Activated naive CD4-positive, alpha-beta T cell treated with anti-CD3 and anti-CD28 coated beads, Interleukin-2, amount 10 ng/mL, durations not matched to agents 7 days and 5 days (primary cell): ENCODE measurements at regions not wholly inside any gene's neighbourhood (a gene's known extent, or its start where the extent isn't known, plus 50 kb on each side); places are given as distances from the start of the nearest gene placed in this dataset.
"Not testable (repeated sequence)": the region's sequence is repeated elsewhere in the genome, so short reads cannot be mapped to it uniquely, and the experiment has no call there.

Source experiments
- CTCF ChIA-PET: fragments of 350-600 bp; sonication (Branson Sonifier 250); formaldehyde crosslinking; loops from one replicate; lab custom pipeline; 2021; ENCODE audit warnings: antibody characterized with exemption; lab: Charles Lee
- DNase-seq: peaks from one replicate; pipeline ENCODE4 v3.0.0-alpha.2; 2020
- H3K27ac Mint-ChIP-seq: one replicate; pipeline ENCODE4 v1.8.0; 2021; ENCODE audit warnings: mild to moderate bottlenecking, moderate library complexity, mixed read lengths
- H3K27me3 Mint-ChIP-seq: one replicate; pipeline ENCODE4 v1.8.0; 2021; ENCODE audit warnings: mild to moderate bottlenecking, mixed read lengths
- H3K36me3 Mint-ChIP-seq: one replicate; pipeline ENCODE4 v1.8.0; 2021; ENCODE audit warnings: mixed read lengths
- H3K4me1 Mint-ChIP-seq: one replicate; pipeline ENCODE4 v1.8.0; 2021; ENCODE audit warnings: mixed read lengths
- H3K4me3 Mint-ChIP-seq: one replicate; pipeline ENCODE4 v1.8.0; 2021; ENCODE audit warnings: mild to moderate bottlenecking, moderate library complexity, mixed read lengths
- H3K9me3 Mint-ChIP-seq: one replicate; pipeline ENCODE4 v1.8.0; 2021; ENCODE audit warnings: mixed read lengths

- Mint-ChIP-seq H3K36me3 (no peaks in the 10 kb centered on the region), H3K4me1 (no peaks in the 10 kb centered on the region), H3K9me3 (no peaks in the 10 kb centered on the region), H3K27me3 (no peaks in the 10 kb centered on the region), H3K4me3 (no peak overlapping the region), H3K27ac (no peak overlapping the region)
- DNase-seq, result no peak
- CTCF ChIA-PET, result interaction anchor here (0.5 kb wide), 1 partner anchor 11 kb away, joined by 3 read pairs; no protein-coding TSS in a partner anchor
Measured at GRCh38 chr10:93221521-93221920, 147.8 kb downstream of the CYP26A1 start.

DNA sequence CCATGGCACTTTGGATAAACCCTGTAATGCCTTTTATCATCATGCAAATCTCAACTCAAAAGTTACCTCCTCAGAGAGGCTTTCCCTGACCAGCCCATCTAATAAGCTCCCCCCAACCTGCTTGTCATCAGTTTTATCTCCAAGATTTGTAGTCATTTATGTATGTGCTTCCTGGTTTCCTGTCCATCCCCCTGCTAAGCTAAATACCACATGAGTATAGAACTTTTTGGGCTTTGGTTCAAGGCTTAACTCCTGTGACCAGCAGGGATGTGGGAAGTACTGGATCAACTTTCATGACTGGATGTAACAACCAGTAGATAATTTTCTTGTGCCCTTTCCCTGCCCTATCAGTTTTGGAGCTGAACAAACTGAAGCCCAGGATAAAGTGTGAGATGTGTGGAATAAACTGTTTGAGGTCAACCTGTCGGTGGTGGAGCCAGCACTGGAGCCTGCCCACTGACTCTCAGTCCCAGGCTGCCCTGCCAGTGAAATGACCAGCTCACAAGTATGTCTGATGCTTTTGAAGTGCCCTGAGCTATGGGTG is 148.6 kb downstream of the CYP26A1 start:
- Mint-ChIP-seq H3K36me3 (no peaks in the 10 kb centered on the region), H3K27ac (no peak overlapping the region), H3K9me3 (no peaks in the 10 kb centered on the region), H3K4me1 (no peaks in the 10 kb centered on the region), H3K27me3 (no peaks in the 10 kb centered on the region), H3K4me3 (no peak overlapping the region)
- CTCF ChIA-PET, result no interaction called here
- DNase-seq, result no peak

DNA sequence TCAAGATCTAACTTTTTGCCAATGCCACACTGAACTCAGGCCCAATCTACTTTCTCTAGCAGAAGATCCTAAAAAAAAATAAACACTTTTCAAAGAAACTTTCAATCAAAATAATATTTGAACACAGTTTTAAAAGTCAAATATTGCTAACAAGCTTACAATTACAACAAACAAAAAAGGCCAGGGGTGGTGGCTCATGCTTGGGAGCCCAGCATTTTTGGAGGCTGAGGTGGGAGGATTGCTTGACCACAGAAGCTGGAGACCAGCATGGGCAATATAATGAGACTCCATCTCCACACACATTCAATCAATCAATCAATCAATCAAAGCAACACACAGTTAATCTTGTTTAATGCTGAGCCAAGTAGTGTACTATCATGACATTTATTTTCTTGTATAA is 149.2 kb downstream of the CYP26A1 start:
- H3K36me3 Mint-ChIP-seq, result no peaks in the 10 kb centered on the region
- no peak overlapping the region for H3K4me3 Mint-ChIP-seq
- DNase-seq, result no peak
- CTCF ChIA-PET, result interaction anchor here (0.6 kb wide), 1 partner anchor 537 kb away, joined by 5 read pairs; no protein-coding TSS in a partner anchor
- no peaks in the 10 kb centered on the region for H3K4me1 Mint-ChIP-seq
- no peaks in the 10 kb centered on the region for H3K27me3 Mint-ChIP-seq
- no peak overlapping the region for H3K27ac Mint-ChIP-seq
- H3K9me3 Mint-ChIP-seq, result no peaks in the 10 kb centered on the region

GRCh38 chr10:93223336-93223735 is 149.6 kb downstream of the CYP26A1 start:
- no peak for DNase-seq
- Mint-ChIP-seq H3K4me3 (no peak overlapping the region), H3K27ac (no peak overlapping the region), H3K36me3 (no peaks in the 10 kb centered on the region), H3K27me3 (no peaks in the 10 kb centered on the region), H3K4me1 (no peaks in the 10 kb centered on the region), H3K9me3 (no peaks in the 10 kb centered on the region)
- CTCF ChIA-PET, result interaction anchor here (0.6 kb wide), 1 partner anchor 537 kb away, joined by 5 read pairs; no protein-coding TSS in a partner anchor

GRCh38 chr10:93224005-93224779 is 150.5 kb downstream of the CYP26A1 start:
- Mint-ChIP-seq H3K9me3 (no peaks in the 10 kb centered on the region), H3K27me3 (no peaks in the 10 kb centered on the region), H3K36me3 (no peaks in the 10 kb centered on the region), H3K27ac (no peak overlapping the region), H3K4me3 (no peak overlapping the region), H3K4me1 (no peaks in the 10 kb centered on the region)
- no peak for DNase-seq
- CTCF ChIA-PET, result interaction anchor here (0.7 kb wide), 1 partner anchor 289 kb away, joined by 3 read pairs; no protein-coding TSS in a partner anchor

DNA sequence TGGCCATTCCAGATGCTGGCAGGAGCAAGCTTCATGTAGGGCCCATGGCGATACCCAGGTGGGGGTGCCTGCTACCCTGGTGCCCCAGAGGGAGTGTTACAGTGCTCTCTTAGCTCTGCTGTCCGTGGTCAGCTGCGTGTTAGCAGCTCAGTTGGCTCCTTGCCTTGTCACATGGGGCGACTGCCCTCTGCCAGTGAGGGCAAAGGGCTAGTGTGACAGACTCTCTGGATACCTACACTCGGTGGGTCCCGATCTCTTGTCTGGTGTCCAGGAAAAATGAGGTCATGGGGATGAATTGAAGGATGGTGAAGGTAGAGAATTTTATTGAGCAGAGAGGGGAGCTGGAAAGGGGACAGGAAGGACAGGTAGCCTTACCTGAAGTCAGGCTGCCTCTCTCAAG is 152.2 kb downstream of the CYP26A1 start:
- Mint-ChIP-seq H3K9me3 (no peaks in the 10 kb centered on the region), H3K4me3 (no peak overlapping the region), H3K4me1 (no peaks in the 10 kb centered on the region), H3K27me3 (no peaks in the 10 kb centered on the region), H3K27ac (no peak overlapping the region), H3K36me3 (no peaks in the 10 kb centered on the region)
- CTCF ChIA-PET, result no interaction called here
- no peak for DNase-seq

DNA sequence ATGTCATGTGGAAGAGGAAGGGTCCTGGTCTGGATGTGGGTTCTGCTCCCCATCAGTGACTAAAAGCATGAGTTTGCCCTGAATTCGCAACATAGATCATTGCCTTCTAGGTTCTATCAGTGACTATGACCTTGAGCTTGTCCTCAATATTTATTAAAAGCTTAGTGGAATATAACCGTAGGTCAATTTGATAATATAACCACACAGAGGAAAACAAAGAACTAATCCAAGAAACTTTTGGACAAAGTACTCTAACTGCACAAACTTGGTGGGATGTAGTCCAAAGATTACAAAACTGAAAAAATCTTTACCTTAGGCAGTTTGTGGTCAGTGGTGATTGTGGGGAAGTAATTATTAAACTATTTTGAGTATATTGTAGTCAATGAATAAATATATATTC is 152.9 kb downstream of the CYP26A1 start:
- H3K4me3 Mint-ChIP-seq, result no peak overlapping the region
- no peaks in the 10 kb centered on the region for H3K9me3 Mint-ChIP-seq
- no peaks in the 10 kb centered on the region for H3K4me1 Mint-ChIP-seq
- H3K27me3 Mint-ChIP-seq, result no peaks in the 10 kb centered on the region
- H3K27ac Mint-ChIP-seq, result no peak overlapping the region
- no peak for DNase-seq
- H3K36me3 Mint-ChIP-seq, result no peaks in the 10 kb centered on the region
- CTCF ChIA-PET, result no interaction called here

DNA sequence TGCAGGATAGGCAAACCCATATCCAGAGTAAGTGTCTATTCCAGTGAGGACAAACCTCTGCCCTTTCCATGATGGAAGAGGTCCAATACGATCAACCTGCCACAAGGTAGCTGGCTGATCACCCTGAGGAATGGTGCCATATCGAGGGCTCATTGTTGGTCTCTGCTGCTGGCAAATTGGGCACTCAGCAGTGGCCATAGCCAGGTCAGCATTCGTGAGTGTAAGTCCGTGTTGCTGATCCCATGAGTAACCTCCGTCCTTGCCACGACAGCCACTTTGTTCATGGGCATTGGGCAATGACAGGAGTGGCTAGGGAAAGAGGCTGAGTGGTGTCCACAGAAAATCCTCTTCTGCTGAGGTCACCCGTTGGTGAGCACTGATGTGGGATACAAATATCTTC is 156.9 kb downstream of the CYP26A1 start:
- CTCF ChIA-PET, DNase-seq, H3K9me3 Mint-ChIP-seq, H3K27me3 Mint-ChIP-seq, H3K4me3 Mint-ChIP-seq, H3K27ac Mint-ChIP-seq, H3K36me3 Mint-ChIP-seq, H3K4me1 Mint-ChIP-seq: not testable (repeated sequence)

GRCh38 chr10:93232159-93232558 is 158.5 kb downstream of the CYP26A1 start:
- H3K4me3 Mint-ChIP-seq, H3K27ac Mint-ChIP-seq, H3K9me3 Mint-ChIP-seq, DNase-seq, H3K36me3 Mint-ChIP-seq, H3K4me1 Mint-ChIP-seq: not testable (repeated sequence)
- H3K27me3 Mint-ChIP-seq, result peaks cover 11% of the 10 kb centered on the region
- CTCF ChIA-PET, result interaction anchor here (0.7 kb wide), 1 partner anchor 11 kb away, joined by 3 read pairs; no protein-coding TSS in a partner anchor

DNA sequence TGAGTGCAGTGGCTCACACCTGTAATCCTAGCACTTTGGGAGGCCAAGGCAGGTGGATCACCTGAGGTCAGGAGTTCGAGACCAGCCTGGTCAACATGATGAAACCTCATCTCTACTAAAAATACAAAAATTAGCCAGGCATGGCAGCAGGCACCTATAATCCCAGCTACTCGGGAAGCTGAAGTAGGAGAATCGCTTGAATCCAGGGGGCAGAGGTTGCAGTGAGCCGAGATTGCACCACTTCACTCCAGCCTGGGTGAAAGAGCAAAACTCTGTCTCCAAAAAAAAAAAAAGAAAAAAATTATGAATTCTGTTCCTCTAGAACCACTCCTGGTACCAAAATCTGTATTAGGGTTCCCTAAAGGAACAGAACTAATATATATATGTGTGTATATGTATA is 161.2 kb downstream of the CYP26A1 start:
- H3K27me3 Mint-ChIP-seq, result peaks cover 15% of the 10 kb centered on the region
- H3K27ac Mint-ChIP-seq, H3K36me3 Mint-ChIP-seq, DNase-seq, H3K4me1 Mint-ChIP-seq, CTCF ChIA-PET, H3K9me3 Mint-ChIP-seq, H3K4me3 Mint-ChIP-seq: not testable (repeated sequence)

GRCh38 chr10:93235686-93236085 is 162.0 kb downstream of the CYP26A1 start:
- Mint-ChIP-seq H3K36me3 (no peaks in the 10 kb centered on the region), H3K4me3 (no peak overlapping the region), H3K9me3 (no peaks in the 10 kb centered on the region), H3K27me3 (peaks cover 21% of the 10 kb centered on the region), H3K4me1 (no peaks in the 10 kb centered on the region), H3K27ac (no peak overlapping the region)
- no peak for DNase-seq
- CTCF ChIA-PET, result no interaction called here

DNA sequence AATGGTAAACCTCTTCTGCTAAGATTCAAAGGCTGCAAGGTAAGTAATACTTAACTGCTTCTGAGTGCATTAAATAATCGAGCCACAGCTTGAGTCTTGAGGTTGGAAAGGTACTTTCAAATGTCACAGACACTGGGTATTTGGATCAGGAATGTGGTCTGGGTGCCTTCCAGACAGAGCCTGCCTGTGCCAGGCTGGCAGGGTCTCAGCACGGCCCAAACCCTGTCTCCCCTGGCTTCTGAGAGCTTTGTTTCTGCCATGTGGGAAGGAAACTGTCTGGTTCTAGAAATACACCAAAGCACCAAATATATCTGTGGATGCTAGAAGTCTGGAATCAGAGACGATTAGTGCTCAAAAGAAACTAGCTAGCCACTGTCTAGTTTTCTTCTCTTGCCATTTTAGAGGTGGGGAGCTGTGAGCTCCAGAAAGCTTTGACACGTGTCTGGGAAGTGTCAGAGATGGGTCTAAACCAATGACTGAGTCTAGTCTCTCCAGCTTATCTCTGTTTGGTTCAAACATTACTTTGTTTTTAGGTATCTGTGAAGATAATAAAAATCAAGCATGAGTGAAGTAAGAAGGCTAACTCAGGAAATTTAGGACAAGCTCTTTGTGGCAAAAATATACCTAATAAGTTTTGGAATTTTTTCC is 162.8 kb downstream of the CYP26A1 start:
- Mint-ChIP-seq H3K27me3 (peaks cover 21% of the 10 kb centered on the region), H3K4me1 (no peaks in the 10 kb centered on the region), H3K9me3 (no peaks in the 10 kb centered on the region), H3K4me3 (no peak overlapping the region), H3K36me3 (no peaks in the 10 kb centered on the region), H3K27ac (no peak overlapping the region)
- CTCF ChIA-PET, result no interaction called here
- DNase-seq, result no peak

DNA sequence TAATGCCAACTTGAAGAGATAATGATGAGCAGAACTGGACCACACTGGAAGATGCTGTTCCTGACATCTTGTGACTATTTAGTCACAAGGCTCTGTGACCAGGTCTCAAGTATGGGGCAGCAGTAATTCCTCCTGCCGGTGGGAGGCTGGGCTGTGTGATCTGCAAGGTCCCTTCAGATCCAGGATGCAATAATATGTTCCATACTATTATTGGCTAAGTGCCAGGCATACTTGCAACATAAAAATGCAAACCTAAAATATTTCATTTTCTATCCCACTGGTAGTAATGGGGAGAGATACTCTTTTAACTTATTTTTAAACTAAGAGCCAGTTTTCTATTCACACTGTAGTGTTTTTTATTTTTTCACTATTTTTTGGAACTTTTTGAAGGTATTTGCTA is 171.5 kb downstream of the CYP26A1 start:
- CTCF ChIA-PET, result no interaction called here
- H3K4me3 Mint-ChIP-seq, result no peak overlapping the region
- DNase-seq, result no peak
- H3K9me3 Mint-ChIP-seq, result no peaks in the 10 kb centered on the region
- H3K27me3 Mint-ChIP-seq, result peaks cover 4% of the 10 kb centered on the region
- no peaks in the 10 kb centered on the region for H3K4me1 Mint-ChIP-seq
- H3K27ac Mint-ChIP-seq, result no peak overlapping the region
- H3K36me3 Mint-ChIP-seq, result no peaks in the 10 kb centered on the region

GRCh38 chr10:93245779-93246178 is 172.1 kb downstream of the CYP26A1 start:
- no peak overlapping the region for H3K4me3 Mint-ChIP-seq
- no peak for DNase-seq
- H3K27me3 Mint-ChIP-seq, result no peaks in the 10 kb centered on the region
- no peaks in the 10 kb centered on the region for H3K4me1 Mint-ChIP-seq
- CTCF ChIA-PET, result no interaction called here
- no peaks in the 10 kb centered on the region for H3K36me3 Mint-ChIP-seq
- H3K27ac Mint-ChIP-seq, result no peak overlapping the region
- H3K9me3 Mint-ChIP-seq, result no peaks in the 10 kb centered on the region
